GM12873 (cell line): ENCODE measurements at regions not wholly inside any gene's neighbourhood (a gene's known extent, or its start where the extent isn't known, plus 50 kb on each side); places are given as distances from the start of the nearest gene placed in this dataset.

Experiments
- CTCF ChIP-seq: IDR thresholded peaks from 2 replicates; pipeline ENCODE4 v1.5.1; 2012; ENCODE audit warnings: low read depth, mild to moderate bottlenecking, moderate library complexity, low read length, control low read depth; ENCODE audit not compliant: insufficient read depth; ENCODE audit errors: missing control alignments

- TF ChIP-seq CTCF, result no peak
These were observed 457.9 kb upstream of the ALCAM start for GRCh38 chr3:104908761-104909160.

- TF ChIP-seq CTCF, result no peak
These were observed 457.5 kb upstream of the ALCAM start for GRCh38 chr3:104909198-104909597.

DNA sequence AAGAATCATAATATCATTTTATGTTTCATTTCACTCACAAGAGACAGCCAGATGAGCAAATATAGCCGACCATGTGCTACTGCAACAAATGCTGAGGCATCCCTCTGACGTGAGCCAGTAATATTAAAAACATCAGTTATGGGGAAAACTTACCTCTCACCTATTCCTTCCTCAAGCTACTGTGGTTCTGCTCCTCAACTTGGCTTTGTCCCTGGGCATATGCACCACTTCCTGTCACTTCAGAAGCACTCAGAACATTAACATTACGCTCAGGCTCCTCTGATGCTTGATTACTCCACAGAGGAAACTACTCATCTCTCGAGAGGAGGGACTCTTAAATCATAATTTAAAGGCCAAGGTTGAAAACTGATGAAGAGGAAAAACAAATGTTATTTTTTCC is 457.0 kb upstream of the ALCAM start:
- TF ChIP-seq CTCF, result no peak

- TF ChIP-seq CTCF, result no peak
These were observed 455.3 kb upstream of the ALCAM start for GRCh38 chr3:104911376-104911775.

DNA sequence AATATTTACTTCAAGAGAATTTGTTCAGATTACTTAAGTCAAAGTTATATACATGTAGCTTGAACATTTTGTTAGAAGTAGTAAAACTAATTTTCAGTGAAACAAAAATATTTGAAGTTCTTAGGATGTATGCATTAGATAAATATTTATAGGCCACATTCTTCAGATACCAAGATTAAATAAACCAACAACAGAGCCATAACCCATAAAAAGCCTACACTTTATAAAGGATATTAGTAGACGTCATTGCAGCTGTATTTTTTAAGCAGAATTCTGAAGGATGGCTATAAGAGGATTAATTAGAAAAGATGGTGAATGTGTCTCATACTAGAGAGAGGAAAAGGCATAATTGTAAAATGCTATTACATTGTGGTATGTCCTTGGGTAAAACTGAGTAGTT is 449.7 kb upstream of the ALCAM start:
- no peak for TF ChIP-seq CTCF

- TF ChIP-seq CTCF, result no peak
These were observed 446.2 kb upstream of the ALCAM start for GRCh38 chr3:104920512-104920911.

DNA sequence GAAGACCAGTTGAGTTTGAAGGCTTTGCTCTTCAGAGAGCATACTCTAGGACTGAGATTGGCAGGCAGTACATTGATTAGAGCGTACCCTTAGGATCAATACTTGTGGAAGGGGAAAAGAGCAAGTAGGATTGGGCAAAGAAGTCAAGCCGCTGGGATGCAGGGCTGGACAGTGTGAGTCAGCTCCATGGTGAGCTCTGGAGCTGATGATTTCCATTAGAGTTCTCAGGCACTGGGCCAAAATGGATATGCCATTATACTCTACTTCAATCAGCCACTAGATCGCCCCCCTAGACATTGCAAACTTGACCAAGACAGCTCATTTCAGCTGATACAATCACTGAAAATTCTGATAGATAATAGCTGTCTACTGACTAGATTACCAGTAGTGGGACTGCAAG is 432.7 kb upstream of the ALCAM start:
- TF ChIP-seq CTCF, result no peak

GRCh38 chr3:104935613-104936012 is 431.1 kb upstream of the ALCAM start:
- TF ChIP-seq CTCF, result no peak
